NCI-H2227 (cell line): ENCODE measurements at regions not wholly inside any gene's neighbourhood (a gene's known extent, or its start where the extent isn't known, plus 50 kb on each side); places are given as distances from the start of the nearest gene placed in this dataset.

ENCODE experiments used
- DNase-seq: peaks from one replicate; lab custom pipeline; 2025; ENCODE audit not compliant: unreplicated experiment; lab: John Stamatoyannopoulos, UW

- DNase-seq = no peak
Observed at GRCh38 chr16:74232806-74233465, 63.7 kb upstream of the PSMD7 start.

- DNase-seq = no peak
Observed at GRCh38 chr16:74230126-74230525, 66.5 kb upstream of the PSMD7 start.

GRCh38 chr16:74226338-74226954, 70.2 kb upstream of the PSMD7 start:
- DNase-seq = peak; percentile 21

- no peak for DNase-seq
Observed at GRCh38 chr16:74224828-74225612, 71.6 kb upstream of the PSMD7 start.

- DNase-seq = no peak
Observed at GRCh38 chr16:74221828-74222227, 74.8 kb upstream of the PSMD7 start.

- DNase-seq = no peak
Observed at GRCh38 chr16:74219706-74220105, 76.9 kb upstream of the PSMD7 start.

GRCh38 chr16:74218871-74219270, 77.7 kb upstream of the PSMD7 start:
- no peak for DNase-seq

- no peak for DNase-seq
Observed at GRCh38 chr16:74216319-74216718, 80.3 kb upstream of the PSMD7 start.

GRCh38 chr16:74215249-74215648, 81.4 kb upstream of the PSMD7 start:
- no peak for DNase-seq

GRCh38 chr16:74213372-74213771, 83.2 kb upstream of the PSMD7 start:
- no peak for DNase-seq

- no peak for DNase-seq
Observed at GRCh38 chr16:74210245-74210644, 86.4 kb upstream of the PSMD7 start.

GRCh38 chr16:74202009-74202408, 94.6 kb upstream of the PSMD7 start:
- DNase-seq = no peak

- DNase-seq = no peak
Observed at GRCh38 chr16:74201576-74201975, 95.0 kb upstream of the PSMD7 start.

GRCh38 chr16:74200921-74201320, 95.7 kb upstream of the PSMD7 start:
- no peak for DNase-seq

- DNase-seq = no peak
Observed at GRCh38 chr16:74199842-74200124, 96.8 kb upstream of the PSMD7 start.

GRCh38 chr16:74199066-74199841, 97.4 kb upstream of the PSMD7 start:
- DNase-seq = no peak

GRCh38 chr16:74192281-74192797, 104.3 kb upstream of the PSMD7 start:
- no peak for DNase-seq

GRCh38 chr16:74190292-74190691, 106.3 kb upstream of the PSMD7 start:
- DNase-seq = no peak

- DNase-seq = no peak
Observed at GRCh38 chr16:74188856-74189255, 107.8 kb upstream of the PSMD7 start.

GRCh38 chr16:74186561-74186971, 110.0 kb upstream of the PSMD7 start:
- DNase-seq = no peak

GRCh38 chr16:74184839-74185238, 111.8 kb upstream of the PSMD7 start:
- no peak for DNase-seq
